GM19397 (cell line): ENCODE measurements at regions not wholly inside any gene's neighbourhood (a gene's known extent, or its start where the extent isn't known, plus 50 kb on each side); places are given as distances from the start of the nearest gene placed in this dataset.
"Not testable (repeated sequence)": the region's sequence is repeated elsewhere in the genome, so short reads cannot be mapped to it uniquely, and the experiment has no call there.

Experiments
- ATAC-seq: cut with Tn5 transposase; IDR thresholded peaks from one replicate; pipeline ENCODE4 v1.9.1; 2021; ENCODE audit warnings: mild to moderate bottlenecking, moderate library complexity; ENCODE audit not compliant: unreplicated experiment

DNA sequence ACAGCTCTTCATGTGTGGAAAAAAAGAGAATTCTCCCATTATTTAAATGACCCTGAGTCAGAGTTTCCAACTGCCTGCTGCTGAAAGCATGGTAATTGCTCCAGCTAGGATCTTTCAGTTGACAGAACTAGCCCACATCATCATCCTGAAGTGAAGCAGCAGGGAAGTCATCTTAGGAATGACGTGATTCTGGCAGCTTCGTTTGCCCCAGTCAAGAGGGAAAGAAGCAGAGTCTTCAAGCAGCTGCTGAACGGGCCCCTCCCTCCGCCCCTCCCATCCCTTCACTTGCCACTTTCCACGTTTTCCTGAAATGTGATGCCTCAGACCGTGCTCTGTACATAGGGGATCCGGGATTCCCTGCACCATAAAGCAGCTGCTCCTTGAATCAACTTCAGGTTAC lies 455.0 kb upstream of the TMEM132C start:
- ATAC-seq, result no peak

DNA sequence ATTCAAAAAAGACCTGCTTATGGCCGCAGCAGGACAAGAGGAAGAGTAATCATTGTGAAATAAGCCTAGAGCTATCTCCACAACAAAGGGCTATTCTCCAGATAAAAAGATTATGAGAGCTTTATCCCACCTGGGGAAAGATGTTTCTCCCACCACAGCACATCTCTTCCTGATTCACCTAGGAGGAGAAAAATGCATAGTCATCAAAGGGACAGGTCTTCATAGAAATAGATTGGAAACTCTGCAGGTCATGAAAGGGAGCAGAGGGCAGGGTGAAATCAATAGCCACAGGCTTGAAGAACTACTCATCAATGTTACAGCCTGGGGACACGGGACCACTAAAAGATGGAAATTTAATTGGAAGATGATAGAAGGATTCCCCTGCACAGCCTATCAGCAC lies 453.8 kb upstream of the TMEM132C start:
- ATAC-seq, result no peak

DNA sequence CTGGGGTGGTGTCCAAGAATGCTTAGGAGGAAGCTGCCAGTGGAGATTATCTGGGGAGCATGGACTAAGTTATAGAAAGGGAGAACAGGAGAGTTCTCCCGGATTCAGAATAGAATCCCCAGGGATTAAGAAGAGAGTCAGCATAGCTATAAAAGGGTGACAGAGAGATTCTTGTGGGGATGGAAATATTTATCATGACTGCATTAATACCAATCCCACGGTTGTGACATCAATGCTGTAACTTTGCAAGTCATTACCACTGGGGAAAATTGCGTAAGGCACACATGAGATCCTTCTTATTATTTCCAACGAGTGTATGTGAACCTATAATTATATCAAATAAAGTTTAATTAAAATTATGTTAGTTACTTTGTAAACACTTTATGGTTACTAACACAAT lies 447.9 kb upstream of the TMEM132C start:
- no peak for ATAC-seq

DNA sequence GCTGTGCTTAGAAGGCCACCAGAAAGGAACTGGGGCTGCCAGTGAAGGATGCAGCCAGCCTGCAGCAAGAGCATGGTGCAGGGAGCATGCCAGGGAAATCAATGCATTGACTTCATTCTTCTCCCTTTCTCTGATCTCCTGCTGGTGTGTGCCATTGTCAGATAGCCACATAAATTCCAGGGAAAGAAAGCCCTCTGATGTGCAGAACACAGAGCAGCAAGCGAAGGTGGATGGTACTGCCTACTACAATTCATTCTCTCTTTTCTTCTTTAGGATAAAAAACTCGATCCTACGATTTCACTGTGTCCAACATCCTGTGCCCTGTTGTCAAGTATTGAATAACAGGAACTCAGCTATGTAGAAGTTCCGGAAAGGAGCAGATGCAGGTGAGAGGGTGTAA lies 446.7 kb upstream of the TMEM132C start:
- ATAC-seq, result no peak

GRCh38 chr12:127820846-127821245 lies 446.1 kb upstream of the TMEM132C start:
- no peak for ATAC-seq

DNA sequence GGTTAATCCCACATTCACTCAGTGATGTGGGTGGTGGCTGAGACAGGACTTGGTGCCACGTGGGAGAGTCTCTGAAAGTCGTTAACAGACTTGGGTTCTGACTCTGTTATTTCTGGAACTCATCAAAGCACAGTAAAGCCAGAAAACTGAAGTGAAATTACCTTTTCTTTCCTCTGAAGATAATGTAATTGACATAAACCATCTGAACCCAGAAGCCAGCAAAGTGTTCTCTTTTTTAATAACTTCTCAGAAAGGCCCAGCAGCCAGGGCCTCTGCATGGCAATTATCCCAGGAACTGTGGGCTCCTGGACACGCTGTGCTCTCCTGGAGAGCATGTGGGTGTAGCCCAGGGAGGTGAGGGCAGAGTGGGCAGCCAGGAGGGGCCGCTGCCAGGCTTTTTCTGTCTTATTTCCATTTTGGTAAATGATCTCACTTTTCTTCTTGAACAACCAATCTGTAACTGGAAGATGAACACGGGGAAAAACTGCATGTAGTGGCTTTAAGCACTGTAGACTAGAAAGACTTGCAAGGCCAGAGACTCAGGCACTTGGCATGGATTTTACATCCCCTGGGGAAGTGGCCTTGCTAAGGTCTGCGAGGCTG lies 444.1 kb upstream of the TMEM132C start:
- ATAC-seq, result no peak

- ATAC-seq, result no peak
Observed at GRCh38 chr12:127823801-127824200, 443.2 kb upstream of the TMEM132C start.

DNA sequence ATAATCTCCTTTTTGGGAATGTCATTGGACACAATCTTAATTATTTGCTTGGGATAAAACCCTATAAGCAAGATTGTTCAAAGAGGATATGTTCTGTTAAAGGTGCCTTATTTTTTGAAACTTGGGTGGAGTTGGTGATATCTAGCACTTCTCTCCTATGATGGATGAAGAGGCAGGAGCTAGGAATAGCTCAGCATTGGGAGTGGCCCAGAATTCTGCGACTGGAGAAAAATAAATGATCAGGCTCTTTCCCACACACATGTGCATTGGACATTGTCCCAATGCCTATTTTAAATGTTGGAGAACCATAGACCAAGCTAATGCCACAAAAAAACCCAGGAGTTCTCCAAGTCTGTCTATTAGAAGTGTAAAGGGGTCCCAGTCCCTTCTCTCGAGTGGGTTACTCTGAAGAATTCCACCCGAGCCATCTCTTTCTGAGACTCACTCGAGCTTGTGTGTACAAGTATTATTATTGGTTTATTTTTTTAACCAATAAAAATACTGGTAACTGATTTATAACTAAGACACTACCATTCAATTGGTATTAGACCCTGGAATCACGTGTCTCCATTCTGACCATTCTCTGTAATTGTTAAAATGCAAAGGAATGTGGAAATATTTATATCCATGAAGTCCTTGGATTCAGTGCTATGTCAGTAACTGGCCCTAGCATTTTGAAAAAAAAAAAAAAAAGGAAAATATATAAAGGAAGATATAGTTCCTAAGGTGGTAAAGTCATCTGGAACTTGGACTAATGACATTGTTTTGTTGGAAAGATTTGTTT lies 437.5 kb upstream of the TMEM132C start:
- no peak for ATAC-seq

DNA sequence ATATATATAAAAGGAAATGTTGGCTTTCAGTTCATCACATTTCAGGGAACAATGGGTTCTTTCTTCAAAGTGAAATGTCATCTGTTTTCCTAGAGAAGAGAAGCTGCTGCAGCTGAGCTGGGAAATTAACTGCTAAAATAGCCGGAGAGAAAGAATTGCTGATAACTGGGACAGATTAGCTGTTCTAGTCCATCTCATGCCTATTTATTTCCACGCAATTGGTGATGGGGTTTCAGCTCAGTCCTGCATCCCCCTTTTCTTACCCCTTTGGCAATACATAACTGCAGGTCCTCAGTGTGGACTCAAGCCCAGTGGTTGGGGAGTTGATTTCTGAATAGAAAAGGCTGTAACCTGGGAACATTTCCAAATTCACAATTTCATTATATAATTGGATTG lies 436.9 kb upstream of the TMEM132C start:
- ATAC-seq, result no peak

- ATAC-seq, result no peak
Observed at GRCh38 chr12:127830730-127831129, 436.2 kb upstream of the TMEM132C start.

- ATAC-seq, result no peak
Observed at GRCh38 chr12:127832172-127832571, 434.8 kb upstream of the TMEM132C start.

GRCh38 chr12:127836802-127837201 lies 430.2 kb upstream of the TMEM132C start:
- ATAC-seq, result not testable (repeated sequence)

GRCh38 chr12:127857661-127858060 lies 409.3 kb upstream of the TMEM132C start:
- ATAC-seq, result no peak

DNA sequence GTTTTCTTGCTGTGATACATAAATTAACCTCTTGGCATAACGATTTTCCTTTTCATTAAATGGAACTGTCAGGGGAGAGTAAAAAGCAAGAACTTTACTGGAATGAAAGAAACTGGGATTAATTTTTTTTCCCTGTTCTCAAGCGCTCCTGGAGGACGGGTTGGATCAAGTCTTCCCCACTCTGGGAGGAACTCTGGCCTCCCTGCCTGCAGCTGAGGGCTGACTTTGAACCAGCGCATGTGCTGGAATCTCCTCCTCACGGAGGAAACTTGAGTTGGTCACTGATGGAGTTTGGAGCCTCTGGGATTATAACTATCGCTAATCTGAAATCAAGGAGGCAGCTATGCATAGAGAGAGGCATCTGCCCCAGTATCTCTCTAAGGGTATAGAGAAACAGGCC lies 406.4 kb upstream of the TMEM132C start:
- ATAC-seq, result no peak

GRCh38 chr12:127861406-127861805 lies 405.6 kb upstream of the TMEM132C start:
- ATAC-seq, result no peak

- no peak for ATAC-seq
Observed at GRCh38 chr12:127873306-127873705, 393.7 kb upstream of the TMEM132C start.

GRCh38 chr12:127881371-127882140 lies 385.4 kb upstream of the TMEM132C start:
- ATAC-seq, result no peak

DNA sequence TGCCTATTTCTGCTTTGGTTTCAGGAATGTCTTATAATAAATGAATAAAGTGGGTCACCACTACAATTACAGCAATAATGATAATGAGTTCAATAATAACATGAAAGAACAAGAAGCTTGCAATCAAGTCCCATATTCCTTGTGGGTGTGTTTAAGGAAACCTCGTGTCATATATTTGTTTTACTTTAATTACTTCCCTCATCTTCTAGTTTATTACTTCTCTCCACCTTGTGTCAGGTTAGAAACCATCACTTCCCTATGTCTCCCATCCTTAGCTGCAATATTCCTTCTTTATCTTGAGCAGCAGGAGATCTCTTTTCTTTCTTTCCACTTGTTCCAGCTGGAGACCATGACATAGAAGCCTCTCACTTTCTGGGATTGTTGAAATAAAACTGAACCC lies 384.0 kb upstream of the TMEM132C start:
- no peak for ATAC-seq

- ATAC-seq, result no peak
Observed at GRCh38 chr12:127885954-127886750, 380.8 kb upstream of the TMEM132C start.

DNA sequence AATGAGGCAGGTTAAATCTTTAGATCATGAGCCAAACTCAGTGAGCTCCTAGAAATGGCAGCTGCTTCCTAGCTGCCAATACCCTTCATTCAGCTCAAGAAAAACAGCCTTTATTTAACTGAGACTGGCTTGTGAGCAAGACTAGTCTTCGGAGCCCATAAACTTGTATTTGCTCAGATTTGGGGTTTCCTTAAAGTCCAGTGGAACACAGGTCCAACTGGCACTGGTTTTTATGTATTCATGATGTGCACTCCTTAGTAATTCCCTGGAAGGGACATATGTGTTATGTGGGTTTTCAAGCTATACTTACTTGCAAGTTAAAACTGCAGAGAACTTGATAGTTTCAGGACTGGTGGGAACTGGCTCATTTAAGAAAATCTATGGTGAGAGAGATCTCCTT lies 380.1 kb upstream of the TMEM132C start:
- ATAC-seq, result no peak
